ENCODE measurements at regions not wholly inside any gene's neighbourhood (a gene's known extent, or its start where the extent isn't known, plus 50 kb on each side); places are given as distances from the start of the nearest gene placed in this dataset.

DNA sequence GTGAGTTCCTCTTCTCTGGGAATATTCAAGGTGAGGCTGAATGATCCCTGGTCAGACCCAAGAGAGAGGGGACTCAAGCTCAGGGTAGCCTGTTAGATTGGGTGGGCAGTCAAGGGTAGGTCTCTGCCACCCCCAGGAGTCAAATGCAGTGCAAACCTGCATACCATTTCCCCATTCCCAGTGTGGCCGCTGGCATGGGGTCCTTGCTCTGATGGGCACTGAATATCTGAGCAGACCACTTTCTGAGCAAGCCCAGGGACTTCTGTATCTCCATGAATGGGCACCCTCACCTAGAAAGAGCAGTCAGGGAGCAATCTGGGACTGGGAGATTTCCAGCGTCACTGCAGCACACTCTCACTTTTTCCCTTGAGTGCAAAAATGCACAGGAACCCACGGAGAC lies 573.7 kb downstream of the BCL11B start:
- no peak overlapping the region for H3K27ac ChIP-seq
- no peaks in the 10 kb centered on the region for H3K4me1 ChIP-seq
- H3K36me3 ChIP-seq: no peaks in the 10 kb centered on the region
- H3K9ac ChIP-seq: no peak overlapping the region
- H3K27me3 ChIP-seq: no peaks in the 10 kb centered on the region
- H3K4me2 ChIP-seq: no peak overlapping the region
- H4K20me1 ChIP-seq: no peaks in the 10 kb centered on the region
- TF ChIP-seq Cebpa-rat (IDR thresholded peaks at IDR 0.05): no peak
- no peak overlapping the region for H3K4me3 ChIP-seq
- H3K9me3 ChIP-seq (replicated peaks in 1 of 11): peaks cover 0 to 26% (median 13%) of the 10 kb centered on the region in 11 experiments; a peak in 14 of 22 replicates

DNA sequence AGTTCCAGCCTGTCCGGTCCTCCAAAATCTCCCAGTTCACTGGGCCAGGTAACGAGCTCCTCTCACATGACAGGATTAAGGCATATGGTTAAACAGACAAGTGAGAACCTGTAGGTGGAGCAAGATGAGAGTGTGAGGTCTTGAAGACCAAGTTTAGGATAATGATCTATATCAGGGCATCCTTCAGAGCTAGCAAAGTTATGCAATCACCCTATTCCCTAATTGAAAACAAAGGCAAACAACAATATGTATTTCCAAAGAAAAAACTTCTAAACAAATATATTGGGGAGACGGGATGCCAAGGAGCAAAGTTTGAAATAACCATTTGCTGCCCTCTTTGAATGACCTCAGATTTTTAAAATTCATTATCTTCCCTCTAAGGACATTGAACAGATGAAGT lies 571.2 kb downstream of the BCL11B start:
- Histone ChIP-seq H3K9me3 (replicated peaks in 1 of 11) (peaks cover 0 to 26% (median 13%) of the 10 kb centered on the region in 11 experiments; a peak in 14 of 22 replicates), H3K27me3 (no peaks in the 10 kb centered on the region), H3K9ac (no peak overlapping the region), H3K4me3 (no peak overlapping the region), H3K4me2 (no peak overlapping the region), H3K4me1 (peaks cover 0 to 9% (median 7%) of the 10 kb centered on the region in 10 experiments; a peak in 18 of 20 replicates), H4K20me1 (no peaks in the 10 kb centered on the region), H3K36me3 (no peaks in the 10 kb centered on the region), H3K27ac (no peak overlapping the region)
- TF ChIP-seq Cebpa-rat (IDR thresholded peaks at IDR 0.05): peak in 5 of 11 experiments; percentile 29 to 73 (median 36); a peak in 5 of 22 replicates

DNA sequence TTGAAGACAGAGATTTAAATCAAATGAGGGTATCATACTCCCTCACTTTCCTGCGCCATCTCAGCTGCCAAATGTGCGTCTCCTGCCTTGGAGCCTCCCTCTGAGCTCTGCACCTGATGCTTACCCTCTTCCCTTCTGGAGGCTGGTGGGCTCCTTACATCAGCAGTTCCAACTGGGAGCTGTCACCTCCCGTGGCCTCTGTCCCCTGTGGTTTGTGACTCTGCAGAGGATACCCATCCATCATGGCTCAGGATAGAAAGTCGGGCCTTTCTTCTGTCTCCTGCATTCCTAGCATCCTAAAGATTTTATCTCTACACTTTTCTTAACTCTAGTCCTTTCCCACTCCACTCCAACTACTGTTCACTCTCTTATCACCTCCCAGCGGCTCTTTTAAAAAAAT lies 570.6 kb downstream of the BCL11B start:
- no peak overlapping the region for H3K9ac ChIP-seq
- TF ChIP-seq Cebpa-rat (IDR thresholded peaks at IDR 0.05): no peak

DNA sequence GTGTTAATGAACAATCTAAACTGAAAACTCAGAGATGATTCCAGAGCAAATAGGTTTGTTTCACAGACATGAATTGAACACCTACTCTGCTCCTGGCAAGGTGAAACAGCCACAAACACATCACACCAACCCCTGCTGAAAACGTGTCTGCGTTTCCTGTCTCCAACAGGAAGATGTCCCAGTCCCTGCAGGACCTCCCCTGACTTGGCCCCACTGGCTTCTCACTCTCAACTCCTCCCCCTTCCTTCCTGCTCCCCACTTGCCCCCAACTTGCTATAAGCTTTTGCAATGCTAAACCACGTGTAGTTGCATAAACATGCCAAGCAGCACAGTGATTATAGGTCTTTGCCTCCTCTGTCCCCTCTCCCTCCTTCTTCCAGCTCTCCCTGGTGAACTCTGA lies 567.6 kb downstream of the BCL11B start:
- no peak overlapping the region for H3K27ac ChIP-seq
- no peak for TF ChIP-seq Cebpa-rat (IDR thresholded peaks at IDR 0.05)
- peak overlapping the region; percentile 31 to 60 (median 49); a peak in 20 of 22 replicates for H3K4me2 ChIP-seq
- no peaks in the 10 kb centered on the region for H3K36me3 ChIP-seq
- peaks cover 0 to 2% (median 0%) of the 10 kb centered on the region in 11 experiments; a peak in 2 of 22 replicates for H3K9me3 ChIP-seq (replicated peaks in 1 of 11)
- no peak overlapping the region for H3K4me3 ChIP-seq
- H4K20me1 ChIP-seq: no peaks in the 10 kb centered on the region
- H3K27me3 ChIP-seq: no peaks in the 10 kb centered on the region
- peaks cover 0 to 9% (median 7%) of the 10 kb centered on the region in 10 experiments; a peak in 18 of 20 replicates for H3K4me1 ChIP-seq
- no peak overlapping the region for H3K9ac ChIP-seq

More for the DNA sequence above, 570.6 kb downstream of the BCL11B start:
- Histone ChIP-seq H3K4me1 (peaks cover 0 to 9% (median 7%) of the 10 kb centered on the region in 10 experiments; a peak in 18 of 20 replicates), H3K27ac (no peak overlapping the region), H3K36me3 (no peaks in the 10 kb centered on the region), H3K4me2 (no peak overlapping the region), H3K9me3 (replicated peaks in 1 of 11) (peaks cover 0 to 26% (median 13%) of the 10 kb centered on the region in 11 experiments; a peak in 14 of 22 replicates), H3K4me3 (no peak overlapping the region), H3K27me3 (no peaks in the 10 kb centered on the region), H4K20me1 (no peaks in the 10 kb centered on the region)

DNA sequence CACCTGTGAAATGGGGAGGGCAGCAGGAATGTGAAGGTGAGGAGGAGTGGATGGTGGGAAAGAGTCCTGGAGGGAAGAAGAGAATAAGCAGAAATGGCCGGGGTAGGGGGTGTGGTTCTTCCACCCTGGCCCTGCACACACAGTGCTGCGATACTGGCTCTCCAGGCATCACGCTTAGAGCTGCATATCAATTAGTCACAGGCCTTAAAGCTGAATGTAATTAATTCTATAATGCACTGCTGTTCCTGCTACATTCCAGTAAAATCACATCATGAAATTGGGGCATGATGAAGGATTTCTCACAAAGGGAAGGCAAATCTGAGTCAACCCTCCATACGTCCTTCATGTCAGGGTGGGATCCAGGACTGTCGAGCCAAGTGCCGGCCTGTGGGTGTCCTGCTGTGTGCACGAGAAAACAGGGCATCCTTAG lies 566.1 kb downstream of the BCL11B start:
- no peak for TF ChIP-seq Cebpa-rat (IDR thresholded peaks at IDR 0.05)
- H3K9ac ChIP-seq: no peak overlapping the region
- no peaks in the 10 kb centered on the region for H4K20me1 ChIP-seq
- H3K4me1 ChIP-seq: peaks cover 4 to 14% (median 7%) of the 10 kb centered on the region in 10 experiments; a peak in 19 of 20 replicates
- H3K4me3 ChIP-seq: no peak overlapping the region
- no peak overlapping the region for H3K27ac ChIP-seq
- no peak overlapping the region for H3K4me2 ChIP-seq
- H3K9me3 ChIP-seq (replicated peaks in 1 of 11): no peaks in the 10 kb centered on the region
- no peaks in the 10 kb centered on the region for H3K36me3 ChIP-seq
- no peaks in the 10 kb centered on the region for H3K27me3 ChIP-seq

DNA sequence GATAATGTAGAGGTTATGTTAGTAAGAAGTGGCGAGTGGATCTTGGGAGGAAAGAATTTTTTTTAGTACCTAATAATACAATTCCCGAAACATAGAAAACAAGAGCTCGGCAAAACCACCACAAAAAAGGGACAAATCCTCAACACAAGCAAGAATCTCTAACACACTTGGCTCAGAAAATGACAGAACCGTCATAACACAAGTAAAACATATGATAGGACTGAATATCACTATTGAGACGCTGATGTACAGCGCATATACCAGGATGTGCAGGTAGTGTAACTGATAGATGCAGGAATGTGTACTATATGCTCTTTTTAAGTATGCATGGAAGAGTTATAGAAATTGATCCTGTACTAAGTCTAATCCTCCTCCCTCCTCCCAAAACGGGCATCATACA lies 564.5 kb downstream of the BCL11B start:
- no peak for TF ChIP-seq Cebpa-rat (IDR thresholded peaks at IDR 0.05)
- Histone ChIP-seq H3K4me3 (no peak overlapping the region), H3K27ac (no peak overlapping the region), H3K4me2 (no peak overlapping the region), H3K9ac (no peak overlapping the region), H3K27me3 (no peaks in the 10 kb centered on the region), H3K9me3 (replicated peaks in 1 of 11) (no peaks in the 10 kb centered on the region), H3K4me1 (peaks cover 6 to 24% (median 8%) of the 10 kb centered on the region in 10 experiments; a peak in 19 of 20 replicates), H4K20me1 (no peaks in the 10 kb centered on the region), H3K36me3 (no peaks in the 10 kb centered on the region)

DNA sequence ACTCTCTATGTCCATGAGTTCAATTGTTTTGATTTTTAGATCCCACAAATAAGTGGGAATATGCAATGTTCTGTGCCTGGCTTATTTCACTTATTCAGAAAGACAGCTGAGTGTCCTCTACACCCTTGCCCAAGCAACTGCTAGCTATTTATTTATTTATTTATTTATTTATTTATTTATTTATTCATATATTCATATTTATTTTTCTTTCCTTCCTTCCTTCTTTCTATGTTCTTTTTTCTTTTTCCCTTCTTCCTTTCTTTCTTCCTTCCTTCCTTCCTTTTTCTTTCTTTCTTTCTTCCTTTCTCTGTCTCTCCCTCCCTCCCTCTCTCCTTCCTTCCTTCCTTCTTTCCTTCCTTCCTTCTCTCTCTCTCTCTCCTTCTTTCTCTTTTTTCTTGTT lies 563.4 kb downstream of the BCL11B start:
- Histone ChIP-seq H4K20me1 (no peaks in the 10 kb centered on the region), H3K27me3 (no peaks in the 10 kb centered on the region), H3K27ac (no peak overlapping the region), H3K9me3 (replicated peaks in 1 of 11) (no peaks in the 10 kb centered on the region), H3K9ac (no peak overlapping the region), H3K4me2 (no peak overlapping the region), H3K36me3 (no peaks in the 10 kb centered on the region), H3K4me1 (peaks cover 6 to 24% (median 8%) of the 10 kb centered on the region in 10 experiments; a peak in 19 of 20 replicates), H3K4me3 (no peak overlapping the region)
- no peak for TF ChIP-seq Cebpa-rat (IDR thresholded peaks at IDR 0.05)

DNA sequence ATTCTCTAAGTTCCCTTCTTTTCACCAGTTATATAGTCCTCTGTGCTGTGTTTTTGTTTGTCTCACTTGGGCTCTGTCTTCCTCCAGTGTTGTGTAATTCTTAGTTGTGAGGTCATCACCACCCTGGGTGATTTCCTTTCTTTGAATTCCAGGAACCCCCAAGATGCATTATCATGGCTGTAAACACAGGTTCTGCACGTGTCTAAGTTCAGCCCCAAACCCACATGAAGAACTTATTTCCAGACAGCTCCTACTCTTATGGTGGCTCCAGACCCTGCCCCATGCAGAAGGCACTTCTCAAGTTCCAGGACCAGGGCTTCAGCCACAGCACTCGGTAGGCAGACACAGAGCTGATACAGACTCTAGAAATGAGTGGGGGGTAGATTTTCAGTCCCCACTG lies 560.5 kb downstream of the BCL11B start:
- Histone ChIP-seq H4K20me1 (no peaks in the 10 kb centered on the region), H3K27ac (peak overlapping the region in 4 of 11 experiments; percentile 25 to 47 (median 38); a peak in 6 of 22 replicates), H3K4me1 (peaks cover 0 to 18% (median 0%) of the 10 kb centered on the region in 10 experiments; a peak in 8 of 20 replicates), H3K4me2 (peak overlapping the region in 5 of 11 experiments; percentile 6 to 77 (median 38); a peak in 7 of 22 replicates), H3K36me3 (no peaks in the 10 kb centered on the region), H3K27me3 (no peaks in the 10 kb centered on the region), H3K9ac (no peak overlapping the region; a peak in 1 of 22 replicates), H3K4me3 (no peak overlapping the region), H3K9me3 (replicated peaks in 1 of 11) (no peaks in the 10 kb centered on the region)
- TF ChIP-seq Cebpa-rat (IDR thresholded peaks at IDR 0.05): 0 out of 22 replicates have a peak, but pooled peaks of 2 of the 11 experiments have one; percentile 17 to 29

DNA sequence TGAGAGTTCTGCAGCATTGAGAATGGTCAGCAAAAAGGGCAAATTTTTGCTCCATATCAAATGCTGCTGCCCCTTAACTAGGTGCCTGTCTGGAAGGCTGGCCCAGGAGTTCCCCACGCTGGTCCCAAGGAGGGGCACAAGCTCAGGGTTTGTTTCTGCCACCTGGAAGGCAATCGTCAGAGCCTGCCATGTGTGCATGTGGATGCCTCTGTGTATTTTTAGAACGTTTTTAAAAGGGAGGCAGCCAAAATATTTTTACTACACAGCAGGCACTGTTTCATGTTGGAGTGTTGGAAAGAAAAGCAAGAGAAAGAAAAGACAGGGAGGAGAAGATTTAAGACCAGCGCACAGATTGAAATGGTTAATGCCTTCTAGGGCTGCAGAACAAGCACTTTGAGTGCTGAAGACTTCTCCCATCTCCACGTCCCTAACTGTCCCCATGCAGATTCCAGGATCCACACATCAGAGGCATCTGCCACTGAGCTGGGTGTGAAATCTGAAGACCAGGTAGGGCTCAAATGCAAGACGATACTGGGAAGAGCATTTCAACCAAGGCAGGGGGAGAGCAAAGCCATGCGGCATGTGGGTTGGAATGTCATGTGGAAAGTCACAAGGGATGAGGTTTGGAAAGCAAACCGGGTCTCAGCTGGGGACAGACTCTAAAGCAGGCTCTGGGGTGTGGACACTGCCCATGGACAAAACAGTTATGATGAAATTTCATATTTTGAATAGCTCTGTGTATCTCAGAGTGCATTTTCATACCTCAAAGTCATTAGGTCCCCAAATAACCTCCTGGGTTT lies 557.2 kb downstream of the BCL11B start:
- H3K9me3 ChIP-seq (replicated peaks in 1 of 11): no peaks in the 10 kb centered on the region
- H3K4me3 ChIP-seq: no peak overlapping the region
- no peak overlapping the region for H3K4me2 ChIP-seq
- H3K4me1 ChIP-seq: peaks cover 0 to 17% (median 0%) of the 10 kb centered on the region in 10 experiments; a peak in 8 of 20 replicates
- H3K36me3 ChIP-seq: no peaks in the 10 kb centered on the region
- H3K27ac ChIP-seq: no peak overlapping the region
- H3K9ac ChIP-seq: no peak overlapping the region
- TF ChIP-seq Cebpa-rat (IDR thresholded peaks at IDR 0.05): no peak
- no peaks in the 10 kb centered on the region for H4K20me1 ChIP-seq
- no peaks in the 10 kb centered on the region for H3K27me3 ChIP-seq

Data from BLaER1 treated with 17β-estradiol and CSF1 and Interleukin-3, amounts not matched to agents 10 nM and 100 nM (cell line).